Fibroblast of mammary gland (primary cell): ENCODE measurements at regions not wholly inside any gene's neighbourhood (a gene's known extent, or its start where the extent isn't known, plus 50 kb on each side); places are given as distances from the start of the nearest gene placed in this dataset.
A peak's percentile ranks its signal among the peaks of the same experiment; 100 is the strongest.
"Not testable (repeated sequence)": the region's sequence is repeated elsewhere in the genome, so short reads cannot be mapped to it uniquely, and the experiment has no call there.

Experiments used
- DNase-seq: peaks from one replicate; pipeline ENCODE4 v3.0.0-alpha.2; 2010; ENCODE audit warnings: low read depth
- H3K4me3 ChIP-seq: 2 replicates; pipeline ENCODE4 v1.5.1; 2011; ENCODE audit warnings: low read depth, mild to moderate bottlenecking, low read length, moderate library complexity; ENCODE audit not compliant: control insufficient read depth
- TF ChIP-seq, protein P1 (sequence below): conservative IDR thresholded peaks from 2 replicates; pipeline ENCODE4 v1.5.1; 2011; ENCODE audit warnings: low read depth, low read length, inconsistent platforms; ENCODE audit not compliant: control insufficient read depth, insufficient read depth

DNA sequence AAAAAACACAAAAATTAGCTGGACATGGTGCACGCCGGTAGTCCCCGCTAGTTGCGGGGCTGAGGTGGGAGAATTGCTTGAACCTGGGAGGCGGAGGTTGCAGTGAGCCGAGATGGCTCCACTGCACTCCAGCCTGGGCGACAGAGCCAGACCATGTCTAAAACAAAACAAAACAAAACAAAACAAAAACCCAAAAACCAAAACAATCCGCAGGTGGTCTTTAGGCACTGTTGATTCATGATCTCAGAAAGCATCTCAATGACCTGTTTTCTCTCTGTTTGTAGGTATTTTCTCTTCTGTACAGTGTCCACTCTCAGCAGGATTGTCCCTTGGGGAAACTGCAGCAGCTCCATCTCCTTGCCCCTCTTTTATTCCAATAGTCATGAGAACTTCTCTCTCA, 74.9 kb upstream of the ADGRL2 start:
- no peak overlapping the region for H3K4me3 ChIP-seq
- DNase-seq: no peak
- TF ChIP-seq, protein P1, sequence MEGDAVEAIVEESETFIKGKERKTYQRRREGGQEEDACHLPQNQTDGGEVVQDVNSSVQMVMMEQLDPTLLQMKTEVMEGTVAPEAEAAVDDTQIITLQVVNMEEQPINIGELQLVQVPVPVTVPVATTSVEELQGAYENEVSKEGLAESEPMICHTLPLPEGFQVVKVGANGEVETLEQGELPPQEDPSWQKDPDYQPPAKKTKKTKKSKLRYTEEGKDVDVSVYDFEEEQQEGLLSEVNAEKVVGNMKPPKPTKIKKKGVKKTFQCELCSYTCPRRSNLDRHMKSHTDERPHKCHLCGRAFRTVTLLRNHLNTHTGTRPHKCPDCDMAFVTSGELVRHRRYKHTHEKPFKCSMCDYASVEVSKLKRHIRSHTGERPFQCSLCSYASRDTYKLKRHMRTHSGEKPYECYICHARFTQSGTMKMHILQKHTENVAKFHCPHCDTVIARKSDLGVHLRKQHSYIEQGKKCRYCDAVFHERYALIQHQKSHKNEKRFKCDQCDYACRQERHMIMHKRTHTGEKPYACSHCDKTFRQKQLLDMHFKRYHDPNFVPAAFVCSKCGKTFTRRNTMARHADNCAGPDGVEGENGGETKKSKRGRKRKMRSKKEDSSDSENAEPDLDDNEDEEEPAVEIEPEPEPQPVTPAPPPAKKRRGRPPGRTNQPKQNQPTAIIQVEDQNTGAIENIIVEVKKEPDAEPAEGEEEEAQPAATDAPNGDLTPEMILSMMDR: no peak

DNA sequence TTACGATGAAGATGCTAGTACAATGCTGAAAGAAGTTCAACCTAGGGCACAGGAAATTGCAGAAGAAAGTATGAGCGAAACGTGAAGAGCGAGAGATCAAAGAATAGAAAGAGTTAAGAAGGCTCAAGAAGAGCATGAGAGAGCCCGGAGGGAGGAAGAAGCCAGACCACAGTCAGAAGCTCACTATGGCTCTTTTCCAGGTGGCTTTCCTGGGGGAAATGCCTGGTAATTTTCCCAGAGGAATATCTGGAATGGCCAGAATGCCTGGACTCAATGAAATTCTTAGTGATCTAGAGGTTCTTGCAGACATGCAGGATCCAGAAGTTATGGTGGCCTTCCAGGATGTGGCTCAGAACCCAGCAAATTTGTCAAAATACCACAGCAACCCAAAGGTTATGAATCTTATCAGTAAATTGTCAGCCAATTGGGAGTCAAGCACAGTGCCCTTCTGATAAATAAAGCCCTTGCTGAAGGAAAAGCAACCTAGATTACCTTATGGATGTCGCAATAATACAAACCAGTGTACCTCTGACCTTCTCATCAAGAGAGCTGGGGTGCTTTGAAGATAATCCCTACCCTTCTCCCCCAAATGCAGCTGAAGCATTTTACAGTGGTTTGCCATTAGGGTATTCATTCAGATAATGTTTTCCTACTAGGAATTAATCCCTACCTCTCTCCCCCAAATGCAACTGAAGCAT, 78.0 kb upstream of the ADGRL2 start:
- H3K4me3 ChIP-seq: not testable (repeated sequence)
- DNase-seq: peak; percentile 9

DNA sequence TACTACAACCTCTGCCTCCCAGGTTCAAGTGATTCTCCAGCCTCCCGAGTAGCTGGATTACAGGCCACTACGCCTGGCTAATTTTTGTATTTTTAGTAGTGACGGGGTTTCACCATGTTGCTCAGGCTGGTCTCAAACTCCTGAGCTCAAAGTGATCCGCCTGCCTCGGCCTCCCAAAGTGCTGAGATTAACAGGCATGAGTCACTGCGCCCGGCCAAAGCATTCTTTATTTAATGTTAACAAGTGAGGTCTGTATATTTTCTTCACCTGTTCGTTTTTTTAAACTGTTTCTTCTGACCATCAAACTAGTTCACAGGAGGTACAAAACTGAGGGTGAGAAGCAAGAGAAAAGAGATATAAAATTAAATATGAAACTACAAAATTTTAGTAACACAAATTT, 80.5 kb upstream of the ADGRL2 start:
- H3K4me3 ChIP-seq, DNase-seq: not testable (repeated sequence)

DNA sequence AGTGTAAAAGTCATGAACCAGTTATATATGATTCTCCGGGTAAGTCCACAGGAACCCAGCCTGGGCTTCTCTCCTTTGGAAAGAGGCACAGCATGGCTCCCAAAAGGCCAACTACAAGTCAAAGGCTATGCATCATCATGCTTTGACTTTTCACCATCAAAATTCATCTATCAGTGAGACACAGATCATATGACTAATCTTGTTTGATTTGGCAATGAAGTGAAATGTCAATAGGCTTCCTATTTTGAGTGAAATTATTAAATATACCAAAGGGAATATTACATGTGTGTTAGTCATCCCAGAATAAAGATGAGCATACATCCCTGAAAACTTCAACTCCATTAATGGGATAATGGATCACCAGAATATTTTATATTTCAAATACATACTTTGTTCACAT, 83.5 kb upstream of the ADGRL2 start:
- TF ChIP-seq, protein P1: no peak
- H3K4me3 ChIP-seq: no peak overlapping the region
- peak; percentile 83 for DNase-seq

DNA sequence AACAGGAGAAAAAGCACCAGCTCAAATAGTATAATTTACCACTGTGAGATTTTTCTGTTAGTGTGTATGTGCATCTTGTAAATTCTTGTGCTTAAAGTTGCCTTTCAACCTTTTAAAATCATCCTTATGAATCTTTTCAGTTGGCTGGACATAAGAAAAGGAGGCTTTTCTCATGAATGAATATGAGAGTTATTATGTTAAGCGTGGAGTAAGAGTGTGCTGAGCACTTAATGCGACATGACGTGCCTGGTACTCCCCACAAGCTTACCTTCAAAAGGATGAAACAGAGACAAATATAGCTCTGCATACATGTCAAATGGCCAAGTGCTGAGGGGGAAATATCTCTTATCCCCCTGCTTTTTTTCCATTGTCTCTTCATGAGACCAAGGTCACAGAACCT, 85.3 kb upstream of the ADGRL2 start:
- TF ChIP-seq, protein P1: no peak
- no peak for DNase-seq
- no peak overlapping the region for H3K4me3 ChIP-seq

DNA sequence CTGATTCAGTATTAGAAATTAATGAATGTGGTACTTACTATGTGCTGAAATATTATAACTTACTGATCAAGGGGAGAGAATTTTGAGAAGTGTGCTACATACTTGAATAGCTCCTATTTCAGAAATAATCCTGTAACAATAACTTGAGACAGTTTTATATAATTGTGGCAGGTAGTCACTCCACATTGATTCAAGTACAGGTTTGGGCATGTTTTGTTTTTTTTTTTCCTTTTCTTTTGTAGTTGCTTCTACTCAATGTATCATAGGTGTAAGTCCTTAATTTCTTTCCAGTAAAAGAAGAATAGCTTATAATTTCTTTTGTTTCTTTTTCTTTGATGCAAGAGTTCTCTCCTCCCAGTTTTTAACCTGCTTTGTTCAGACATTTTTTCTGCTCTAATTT, 86.1 kb upstream of the ADGRL2 start:
- no peak overlapping the region for H3K4me3 ChIP-seq
- DNase-seq: no peak
- TF ChIP-seq, protein P1: no peak

DNA sequence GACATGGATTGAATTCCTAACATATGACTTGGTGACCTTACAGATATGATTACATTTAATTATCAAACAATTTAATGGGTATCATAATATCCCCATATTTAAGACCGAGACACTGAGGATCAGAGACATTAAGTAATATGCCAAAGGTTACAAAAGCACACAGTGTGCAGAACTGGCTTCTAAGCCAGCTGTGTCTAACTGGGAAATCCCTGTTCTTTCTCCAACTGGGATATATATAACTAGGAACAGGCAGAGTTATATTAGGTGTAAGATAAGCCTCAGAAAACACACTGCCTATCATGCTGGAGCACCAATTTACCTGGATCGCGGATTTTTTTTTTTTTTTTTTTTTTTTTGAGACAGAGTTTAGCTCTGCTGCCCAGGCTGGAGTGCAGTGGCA, 88.3 kb upstream of the ADGRL2 start:
- no peak overlapping the region for H3K4me3 ChIP-seq
- no peak for DNase-seq
- TF ChIP-seq, protein P1: no peak

DNA sequence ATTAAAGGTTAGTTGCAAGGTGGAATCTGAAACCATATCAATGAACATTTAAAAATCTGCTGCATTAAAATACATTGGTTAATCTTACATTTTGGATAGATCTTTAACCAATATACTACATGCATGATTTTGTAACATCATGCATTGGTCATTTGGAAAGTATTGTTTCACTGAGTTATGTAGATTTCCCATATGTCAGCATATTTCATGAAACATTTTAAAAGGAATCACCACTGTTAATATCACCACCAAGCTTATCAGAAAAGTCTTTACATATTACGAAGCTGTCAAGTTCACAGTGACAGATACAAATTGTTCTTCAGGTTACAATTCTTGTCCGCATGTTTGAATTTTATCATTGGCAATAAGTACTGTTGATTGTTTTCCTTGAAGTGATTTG, 89.9 kb upstream of the ADGRL2 start:
- H3K4me3 ChIP-seq: no peak overlapping the region
- no peak for DNase-seq
- TF ChIP-seq, protein P1: no peak
